ENCODE measurements at regions not wholly inside any gene's neighbourhood (a gene's known extent, or its start where the extent isn't known, plus 50 kb on each side); places are given as distances from the start of the nearest gene placed in this dataset.

DNA sequence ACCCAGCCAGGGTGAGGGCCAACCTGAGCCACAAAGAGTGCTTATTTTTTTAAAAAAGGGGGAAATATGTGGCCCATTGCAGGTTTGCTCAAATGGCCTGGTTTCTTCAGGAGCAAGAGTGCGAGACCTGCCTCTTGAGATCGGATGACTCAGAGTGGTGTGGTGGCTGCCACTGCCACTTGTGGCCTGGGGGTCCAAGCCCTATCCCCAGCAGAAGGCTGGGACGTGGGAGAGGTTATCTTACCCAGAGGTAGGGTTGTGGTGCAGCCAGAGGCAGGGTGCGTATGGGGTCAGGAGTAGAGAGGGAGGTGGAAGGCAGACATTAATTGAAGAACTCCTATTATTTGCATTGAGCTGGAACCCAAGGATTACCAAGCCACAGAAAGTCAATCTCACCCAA lies 83.2 kb upstream of the SMAD3 start:
- TF ChIP-seq SMAD1 (IDR thresholded peaks at IDR 0.05; ENCODE audit: low read depth, partially characterized antibody) (no peak), EP300 (IDR thresholded peaks at IDR 0.05; ENCODE audit: borderline replicate concordance in 1 of 2, control insufficient read depth in 1 of 2, low read depth in 2 of 2, low read length in 2 of 2) (no peak), HDAC2 (IDR thresholded peaks at IDR 0.05) (no peak), MYC (IDR thresholded peaks at IDR 0.05; ENCODE audit: insufficient read depth, insufficient read length, insufficient replicate concordance, low read length, severe bottlenecking) (no peak)
- TF ChIP-seq, protein P1, sequence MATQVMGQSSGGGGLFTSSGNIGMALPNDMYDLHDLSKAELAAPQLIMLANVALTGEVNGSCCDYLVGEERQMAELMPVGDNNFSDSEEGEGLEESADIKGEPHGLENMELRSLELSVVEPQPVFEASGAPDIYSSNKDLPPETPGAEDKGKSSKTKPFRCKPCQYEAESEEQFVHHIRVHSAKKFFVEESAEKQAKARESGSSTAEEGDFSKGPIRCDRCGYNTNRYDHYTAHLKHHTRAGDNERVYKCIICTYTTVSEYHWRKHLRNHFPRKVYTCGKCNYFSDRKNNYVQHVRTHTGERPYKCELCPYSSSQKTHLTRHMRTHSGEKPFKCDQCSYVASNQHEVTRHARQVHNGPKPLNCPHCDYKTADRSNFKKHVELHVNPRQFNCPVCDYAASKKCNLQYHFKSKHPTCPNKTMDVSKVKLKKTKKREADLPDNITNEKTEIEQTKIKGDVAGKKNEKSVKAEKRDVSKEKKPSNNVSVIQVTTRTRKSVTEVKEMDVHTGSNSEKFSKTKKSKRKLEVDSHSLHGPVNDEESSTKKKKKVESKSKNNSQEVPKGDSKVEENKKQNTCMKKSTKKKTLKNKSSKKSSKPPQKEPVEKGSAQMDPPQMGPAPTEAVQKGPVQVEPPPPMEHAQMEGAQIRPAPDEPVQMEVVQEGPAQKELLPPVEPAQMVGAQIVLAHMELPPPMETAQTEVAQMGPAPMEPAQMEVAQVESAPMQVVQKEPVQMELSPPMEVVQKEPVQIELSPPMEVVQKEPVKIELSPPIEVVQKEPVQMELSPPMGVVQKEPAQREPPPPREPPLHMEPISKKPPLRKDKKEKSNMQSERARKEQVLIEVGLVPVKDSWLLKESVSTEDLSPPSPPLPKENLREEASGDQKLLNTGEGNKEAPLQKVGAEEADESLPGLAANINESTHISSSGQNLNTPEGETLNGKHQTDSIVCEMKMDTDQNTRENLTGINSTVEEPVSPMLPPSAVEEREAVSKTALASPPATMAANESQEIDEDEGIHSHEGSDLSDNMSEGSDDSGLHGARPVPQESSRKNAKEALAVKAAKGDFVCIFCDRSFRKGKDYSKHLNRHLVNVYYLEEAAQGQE (IDR thresholded peaks at IDR 0.05; ENCODE audit: low read depth, low read length) = no peak
- TF ChIP-seq, protein P2, sequence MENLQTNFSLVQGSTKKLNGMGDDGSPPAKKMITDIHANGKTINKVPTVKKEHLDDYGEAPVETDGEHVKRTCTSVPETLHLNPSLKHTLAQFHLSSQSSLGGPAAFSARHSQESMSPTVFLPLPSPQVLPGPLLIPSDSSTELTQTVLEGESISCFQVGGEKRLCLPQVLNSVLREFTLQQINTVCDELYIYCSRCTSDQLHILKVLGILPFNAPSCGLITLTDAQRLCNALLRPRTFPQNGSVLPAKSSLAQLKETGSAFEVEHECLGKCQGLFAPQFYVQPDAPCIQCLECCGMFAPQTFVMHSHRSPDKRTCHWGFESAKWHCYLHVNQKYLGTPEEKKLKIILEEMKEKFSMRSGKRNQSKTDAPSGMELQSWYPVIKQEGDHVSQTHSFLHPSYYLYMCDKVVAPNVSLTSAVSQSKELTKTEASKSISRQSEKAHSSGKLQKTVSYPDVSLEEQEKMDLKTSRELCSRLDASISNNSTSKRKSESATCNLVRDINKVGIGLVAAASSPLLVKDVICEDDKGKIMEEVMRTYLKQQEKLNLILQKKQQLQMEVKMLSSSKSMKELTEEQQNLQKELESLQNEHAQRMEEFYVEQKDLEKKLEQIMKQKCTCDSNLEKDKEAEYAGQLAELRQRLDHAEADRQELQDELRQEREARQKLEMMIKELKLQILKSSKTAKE (IDR thresholded peaks at IDR 0.05; ENCODE audit: low read depth, poor library complexity, severe bottlenecking) = no peak
